WTC11 (cell line): ENCODE measurements at regions not wholly inside any gene's neighbourhood (a gene's known extent, or its start where the extent isn't known, plus 50 kb on each side); places are given as distances from the start of the nearest gene placed in this dataset.

Experiments used
- ATAC-seq: fragments of 200-7000 bp; cut with Tn5 transposase; 2 replicates; pipeline ENCODE4 v1.10.0; 2021; ENCODE audit warnings: mild to moderate bottlenecking, moderate library complexity
- CTCF ChIA-PET: fragments of 300-600 bp; sonication (Branson Sonifier 250); formaldehyde crosslinking; loops from one replicate; lab custom pipeline; 2021; ENCODE audit warnings: antibody characterized with exemption; lab: Charles Lee
- POLR2A ChIA-PET: fragments of 350-600 bp; sonication (Branson Sonifier 250); formaldehyde crosslinking; loops from one replicate; lab custom pipeline; 2021; ENCODE audit warnings: antibody characterized with exemption; lab: Charles Lee
- DNase-seq: peaks from one replicate; pipeline ENCODE4 v3.0.0; 2021; ENCODE audit warnings: low spot score
- H3K27ac Mint-ChIP-seq: 2 replicates; pipeline ENCODE4 v1.8.0; 2021; ENCODE audit warnings: mixed read lengths
- H3K27me3 Mint-ChIP-seq: 2 replicates; pipeline ENCODE4 v1.8.0; 2021; ENCODE audit warnings: low read depth, mild to moderate bottlenecking, moderate library complexity, mixed read lengths
- H3K36me3 Mint-ChIP-seq: 2 replicates; pipeline ENCODE4 v1.8.0; 2021; ENCODE audit warnings: mixed read lengths
- H3K4me1 Mint-ChIP-seq: 2 replicates; pipeline ENCODE4 v1.8.0; 2022; ENCODE audit warnings: mixed read lengths
- H3K4me3 Mint-ChIP-seq: 2 replicates; pipeline ENCODE4 v1.8.0; 2021; ENCODE audit warnings: mild to moderate bottlenecking, moderate library complexity, mixed read lengths
- H3K9me3 Mint-ChIP-seq: 2 replicates; pipeline ENCODE4 v1.8.0; 2021; ENCODE audit warnings: mixed read lengths
- AFF4 ChIP-seq: sonication (generic); formaldehyde crosslinking; IDR thresholded peaks from 2 replicates; pipeline ENCODE4 v1.8.1; 2023; ENCODE audit warnings: mild to moderate bottlenecking, missing genetic modification reagents, borderline replicate concordance
- E2F4 ChIP-seq: sonication (generic); formaldehyde crosslinking; IDR thresholded peaks from 2 replicates; pipeline ENCODE4 v1.8.1; 2022; ENCODE audit warnings: low read depth, mild to moderate bottlenecking, moderate library complexity, missing genetic modification reagents, borderline replicate concordance
- ELF4 ChIP-seq: sonication (generic); formaldehyde crosslinking; IDR thresholded peaks from 2 replicates; pipeline ENCODE4 v1.8.1; 2022; ENCODE audit warnings: low read depth, mild to moderate bottlenecking, moderate library complexity, missing genetic modification reagents
- MXD4 ChIP-seq: fragments of 250-450 bp; sonication (Bioruptor Pico); IDR thresholded peaks from 2 replicates; pipeline ENCODE4 v1.8.0; 2021; ENCODE audit warnings: mild to moderate bottlenecking, moderate library complexity, borderline replicate concordance
- RELA ChIP-seq: sonication (generic); formaldehyde crosslinking; IDR thresholded peaks from 2 replicates; pipeline ENCODE4 v1.8.1; 2022; ENCODE audit warnings: missing genetic modification reagents, mild to moderate bottlenecking, borderline replicate concordance
- STAT6 ChIP-seq: sonication (generic); formaldehyde crosslinking; conservative IDR thresholded peaks from 2 replicates; pipeline ENCODE4 v1.8.1; 2023; ENCODE audit warnings: mild to moderate bottlenecking, low read depth, missing genetic modification reagents, moderate library complexity
- TP53 ChIP-seq: sonication (generic); formaldehyde crosslinking; IDR thresholded peaks from 2 replicates; pipeline ENCODE4 v1.8.1; 2023; ENCODE audit warnings: mild to moderate bottlenecking, missing genetic modification reagents
- ZNF121 ChIP-seq: sonication (generic); formaldehyde crosslinking; IDR thresholded peaks from 2 replicates; pipeline ENCODE4 v1.8.0; 2023; ENCODE audit warnings: missing genetic modification reagents
- ZNF281 ChIP-seq: sonication (generic); formaldehyde crosslinking; IDR thresholded peaks from 2 replicates; pipeline ENCODE4 v1.8.0; 2023; ENCODE audit warnings: mild to moderate bottlenecking, missing genetic modification reagents
- ZNF396 ChIP-seq: fragments of 250-450 bp; sonication (Bioruptor Pico); IDR thresholded peaks from 2 replicates; pipeline ENCODE4 v1.8.0; 2021; ENCODE audit warnings: mild to moderate bottlenecking, moderate library complexity, borderline replicate concordance
- TF ChIP-seq, protein P1 (sequence below): sonication (generic); formaldehyde crosslinking; IDR thresholded peaks from 2 replicates; pipeline ENCODE4 v1.8.1; 2023; ENCODE audit warnings: mild to moderate bottlenecking, missing genetic modification reagents, moderate library complexity
- TF ChIP-seq, protein P2 (sequence below): sonication (generic); formaldehyde crosslinking; IDR thresholded peaks from 2 replicates; pipeline ENCODE4 v1.8.0; 2022; ENCODE audit warnings: missing genetic modification reagents

DNA sequence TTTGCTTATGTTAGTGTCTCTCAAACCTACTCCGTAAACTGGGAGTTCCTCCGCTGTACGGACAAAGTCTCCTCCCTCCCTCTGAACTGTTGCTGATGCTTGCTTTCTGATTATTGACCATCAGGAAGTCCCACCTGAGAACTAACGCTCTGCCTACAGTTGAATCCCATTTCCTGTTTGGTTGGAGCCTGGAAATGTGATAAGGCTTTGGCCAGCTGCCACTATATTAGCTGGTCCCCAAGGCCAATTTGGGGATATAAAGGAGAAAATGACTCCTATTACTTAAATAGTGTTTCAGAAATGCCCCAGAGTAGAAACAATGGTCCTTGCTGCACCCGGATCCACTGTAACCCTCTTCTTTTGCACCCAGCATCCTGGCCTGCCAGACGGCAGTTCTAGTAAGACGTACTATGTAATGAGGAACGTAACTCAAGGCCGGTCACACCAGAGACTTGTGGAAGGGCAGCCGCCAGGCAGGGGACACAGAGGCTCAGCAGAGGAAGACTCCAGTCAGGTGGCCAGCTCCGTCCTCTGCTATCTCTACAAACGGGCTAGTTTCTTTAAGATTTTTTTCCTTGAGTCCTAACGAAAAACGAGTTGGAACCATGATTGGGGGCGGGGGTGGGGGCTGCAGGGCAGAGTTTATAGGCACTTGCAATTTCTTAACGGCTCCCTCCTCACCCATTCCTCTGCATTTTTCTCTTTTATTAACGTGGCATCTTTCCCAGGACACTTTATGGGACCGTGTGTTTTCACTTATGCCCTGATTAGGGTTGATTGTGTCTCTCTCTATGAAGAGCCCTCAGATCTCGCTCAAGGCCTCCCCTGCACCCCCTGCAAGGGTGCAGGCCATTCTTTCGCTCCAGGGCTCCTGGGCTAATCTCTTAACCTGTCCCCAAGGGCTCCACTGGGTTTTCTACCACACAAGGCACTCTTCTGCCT is 72.8 kb upstream of the CDON start:
- Mint-ChIP-seq H3K4me3 (no peak overlapping the region), H3K4me1 (peaks cover 56% of the 10 kb centered on the region), H3K9me3 (no peaks in the 10 kb centered on the region), H3K27ac (no peak overlapping the region; the same call in 1 of the 2 replicates), H3K27me3 (no peaks in the 10 kb centered on the region), H3K36me3 (no peaks in the 10 kb centered on the region)
- ATAC-seq = no peak
- no peak for DNase-seq
- POLR2A ChIA-PET = no interaction called here
- TF ChIP-seq, protein P1, sequence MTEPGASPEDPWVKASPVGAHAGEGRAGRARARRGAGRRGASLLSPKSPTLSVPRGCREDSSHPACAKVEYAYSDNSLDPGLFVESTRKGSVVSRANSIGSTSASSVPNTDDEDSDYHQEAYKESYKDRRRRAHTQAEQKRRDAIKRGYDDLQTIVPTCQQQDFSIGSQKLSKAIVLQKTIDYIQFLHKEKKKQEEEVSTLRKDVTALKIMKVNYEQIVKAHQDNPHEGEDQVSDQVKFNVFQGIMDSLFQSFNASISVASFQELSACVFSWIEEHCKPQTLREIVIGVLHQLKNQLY (CRISPR knock-in tag) = no peak
- TF ChIP-seq ZNF281 (CRISPR knock-in tag) = no peak
- no peak for TF ChIP-seq E2F4 (CRISPR knock-in tag)
- TF ChIP-seq MXD4 (CRISPR knock-in tag) = no peak
- TF ChIP-seq ZNF121 (CRISPR knock-in tag) = no peak
- no peak for TF ChIP-seq TP53 (CRISPR knock-in tag)
- TF ChIP-seq, protein P2, sequence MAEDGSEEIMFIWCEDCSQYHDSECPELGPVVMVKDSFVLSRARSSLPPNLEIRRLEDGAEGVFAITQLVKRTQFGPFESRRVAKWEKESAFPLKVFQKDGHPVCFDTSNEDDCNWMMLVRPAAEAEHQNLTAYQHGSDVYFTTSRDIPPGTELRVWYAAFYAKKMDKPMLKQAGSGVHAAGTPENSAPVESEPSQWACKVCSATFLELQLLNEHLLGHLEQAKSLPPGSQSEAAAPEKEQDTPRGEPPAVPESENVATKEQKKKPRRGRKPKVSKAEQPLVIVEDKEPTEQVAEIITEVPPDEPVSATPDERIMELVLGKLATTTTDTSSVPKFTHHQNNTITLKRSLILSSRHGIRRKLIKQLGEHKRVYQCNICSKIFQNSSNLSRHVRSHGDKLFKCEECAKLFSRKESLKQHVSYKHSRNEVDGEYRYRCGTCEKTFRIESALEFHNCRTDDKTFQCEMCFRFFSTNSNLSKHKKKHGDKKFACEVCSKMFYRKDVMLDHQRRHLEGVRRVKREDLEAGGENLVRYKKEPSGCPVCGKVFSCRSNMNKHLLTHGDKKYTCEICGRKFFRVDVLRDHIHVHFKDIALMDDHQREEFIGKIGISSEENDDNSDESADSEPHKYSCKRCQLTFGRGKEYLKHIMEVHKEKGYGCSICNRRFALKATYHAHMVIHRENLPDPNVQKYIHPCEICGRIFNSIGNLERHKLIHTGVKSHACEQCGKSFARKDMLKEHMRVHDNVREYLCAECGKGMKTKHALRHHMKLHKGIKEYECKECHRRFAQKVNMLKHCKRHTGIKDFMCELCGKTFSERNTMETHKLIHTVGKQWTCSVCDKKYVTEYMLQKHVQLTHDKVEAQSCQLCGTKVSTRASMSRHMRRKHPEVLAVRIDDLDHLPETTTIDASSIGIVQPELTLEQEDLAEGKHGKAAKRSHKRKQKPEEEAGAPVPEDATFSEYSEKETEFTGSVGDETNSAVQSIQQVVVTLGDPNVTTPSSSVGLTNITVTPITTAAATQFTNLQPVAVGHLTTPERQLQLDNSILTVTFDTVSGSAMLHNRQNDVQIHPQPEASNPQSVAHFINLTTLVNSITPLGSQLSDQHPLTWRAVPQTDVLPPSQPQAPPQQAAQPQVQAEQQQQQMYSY (CRISPR knock-in tag) = no peak
- no peak for TF ChIP-seq STAT6 (CRISPR knock-in tag)
- no peak for TF ChIP-seq AFF4 (CRISPR knock-in tag)
- TF ChIP-seq ZNF396 = no peak
- no peak for TF ChIP-seq RELA (CRISPR knock-in tag)
- TF ChIP-seq ELF4 = no peak
- CTCF ChIA-PET = no interaction called here
